NCI-H2107 treated with DMSO at 0.1 percent for 48 hours (cell line): ENCODE measurements at regions not wholly inside any gene's neighbourhood (a gene's known extent, or its start where the extent isn't known, plus 50 kb on each side); places are given as distances from the start of the nearest gene placed in this dataset.
"Not testable (repeated sequence)": the region's sequence is repeated elsewhere in the genome, so short reads cannot be mapped to it uniquely, and the experiment has no call there.

Experiments used
- DNase-seq: peaks from one replicate; lab custom pipeline; 2025; ENCODE audit not compliant: unreplicated experiment; lab: John Stamatoyannopoulos, UW

GRCh38 chr4:31442236-31442635 is 722.1 kb downstream of the PCDH7 start:
- DNase-seq: no peak

GRCh38 chr4:31445526-31445925 is 725.4 kb downstream of the PCDH7 start:
- DNase-seq: no peak

GRCh38 chr4:31455612-31456011 is 735.4 kb downstream of the PCDH7 start:
- no peak for DNase-seq

- DNase-seq: no peak
Observed at GRCh38 chr4:31458813-31459212, 738.6 kb downstream of the PCDH7 start.

- DNase-seq: no peak
Observed at GRCh38 chr4:31461421-31461820, 741.3 kb downstream of the PCDH7 start.

GRCh38 chr4:31467781-31468180 is 747.6 kb downstream of the PCDH7 start:
- DNase-seq: no peak

- DNase-seq: no peak
Observed at GRCh38 chr4:31474221-31474620, 754.1 kb downstream of the PCDH7 start.

GRCh38 chr4:31482691-31483090 is 762.5 kb downstream of the PCDH7 start:
- DNase-seq: no peak

- DNase-seq: not testable (repeated sequence)
Observed at GRCh38 chr4:31499216-31499615, 779.0 kb downstream of the PCDH7 start.

GRCh38 chr4:31516520-31516919 is 796.4 kb downstream of the PCDH7 start:
- DNase-seq: no peak

GRCh38 chr4:31518796-31519250 is 798.7 kb downstream of the PCDH7 start:
- DNase-seq: no peak

- DNase-seq: no peak
Observed at GRCh38 chr4:31530555-31530954, 810.4 kb downstream of the PCDH7 start.

GRCh38 chr4:31538877-31539276 is 818.7 kb downstream of the PCDH7 start:
- no peak for DNase-seq

- DNase-seq: no peak
Observed at GRCh38 chr4:31539284-31540069, 819.3 kb downstream of the PCDH7 start.

GRCh38 chr4:31545330-31545729 is 825.2 kb downstream of the PCDH7 start:
- no peak for DNase-seq

GRCh38 chr4:31545755-31546154 is 825.6 kb downstream of the PCDH7 start:
- no peak for DNase-seq

GRCh38 chr4:31548021-31548420 is 827.9 kb downstream of the PCDH7 start:
- DNase-seq: no peak

GRCh38 chr4:31548823-31549222 is 828.7 kb downstream of the PCDH7 start:
- DNase-seq: no peak

- DNase-seq: no peak
Observed at GRCh38 chr4:31549256-31549655, 829.1 kb downstream of the PCDH7 start.

- no peak for DNase-seq
Observed at GRCh38 chr4:31557437-31557836, 837.3 kb downstream of the PCDH7 start.

GRCh38 chr4:31573554-31573953 is 853.4 kb downstream of the PCDH7 start:
- DNase-seq: no peak

GRCh38 chr4:31575504-31575903 is 855.3 kb downstream of the PCDH7 start:
- DNase-seq: no peak

- no peak for DNase-seq
Observed at GRCh38 chr4:31580843-31581242, 860.7 kb downstream of the PCDH7 start.
